Body of pancreas (tissue), 4 donors: ENCODE measurements at regions not wholly inside any gene's neighbourhood (a gene's known extent, or its start where the extent isn't known, plus 50 kb on each side); places are given as distances from the start of the nearest gene placed in this dataset.

Experiments used
- CTCF ChIP-seq, 7 experiments: fragments of 450-650 bp in 4 of 7; fragments of 200-600 bp in 3 of 7; sonication (generic) in 3 of 7; IDR thresholded peaks; one replicate each; pipeline ENCODE4 v1.5.1; 2016 to 2019; ENCODE audit warnings: antibody characterized with exemption in 7 of 7
- POLR2A ChIP-seq, 3 donors: fragments of 450-650 bp; IDR thresholded peaks; one replicate each; pipeline ENCODE4 v1.6.1; 2016; ENCODE audit warnings: antibody characterized with exemption in 3 of 3, mild to moderate bottlenecking in 2 of 3

- TF ChIP-seq CTCF (IDR thresholded peaks at IDR 0.05) = no peak
- TF ChIP-seq POLR2A (IDR thresholded peaks at IDR 0.05) = no peak
These were observed 1061.7 kb upstream of the TENM4 start for GRCh38 chr11:80502511-80502910.
